ENCODE measurements at regions not wholly inside any gene's neighbourhood (a gene's known extent, or its start where the extent isn't known, plus 50 kb on each side); places are given as distances from the start of the nearest gene placed in this dataset.
"Not testable (repeated sequence)": the region's sequence is repeated elsewhere in the genome, so short reads cannot be mapped to it uniquely, and the experiment has no call there.

- FAIRE-seq (no peak), DNase-seq (ENCODE audit: insufficient read length, low spot score) (no peak)
- no peak for TF ChIP-seq CTCF (IDR thresholded peaks at IDR 0.05; ENCODE audit: insufficient read depth, missing control alignments)
Measured at GRCh38 chr17:73911726-73912372, 267.6 kb upstream of the SDK2 start.

- FAIRE-seq (no peak), DNase-seq (ENCODE audit: insufficient read length, low spot score) (no peak)
- TF ChIP-seq CTCF (IDR thresholded peaks at IDR 0.05; ENCODE audit: insufficient read depth, missing control alignments), result no peak
Measured at GRCh38 chr17:73912373-73912746, 268.1 kb upstream of the SDK2 start.

DNA sequence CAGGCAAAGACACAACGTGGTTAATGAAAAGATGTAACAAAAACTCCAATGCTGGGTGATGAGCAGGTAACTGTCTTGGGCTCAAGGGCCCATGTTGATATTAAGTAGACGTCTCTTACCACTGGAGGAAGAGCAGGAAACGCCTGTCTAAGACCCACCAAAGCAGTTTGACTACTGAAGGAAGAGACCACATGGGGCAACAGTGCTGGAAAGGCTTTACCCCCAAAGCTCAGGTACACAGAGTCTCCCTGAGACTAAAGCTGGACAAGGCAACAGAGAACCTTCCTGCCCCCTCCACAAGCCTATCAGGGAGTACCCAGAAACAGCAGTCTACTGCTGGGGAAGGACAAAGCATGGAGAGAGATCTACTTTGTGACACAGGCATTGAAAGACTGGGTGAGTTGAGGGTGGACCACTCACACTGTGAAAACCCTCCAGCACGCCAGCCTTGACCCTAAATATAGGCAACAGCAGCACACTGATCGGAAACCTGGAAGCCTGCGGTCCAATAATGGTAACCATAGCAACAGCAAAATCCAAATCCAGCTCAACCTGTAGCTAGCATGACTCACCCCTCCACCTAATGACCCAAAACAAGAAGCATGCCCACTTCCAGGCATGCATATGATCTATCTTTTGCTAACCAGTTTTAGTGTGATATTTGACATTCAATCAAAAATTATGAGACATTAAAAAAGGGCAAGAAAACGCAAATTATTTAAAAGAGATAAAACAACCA, 270.5 kb upstream of the SDK2 start:
- no peak for FAIRE-seq
- TF ChIP-seq CTCF (IDR thresholded peaks at IDR 0.05; ENCODE audit: insufficient read depth, missing control alignments), result no peak
- no peak for DNase-seq (ENCODE audit: insufficient read length, low spot score)

- not testable (repeated sequence) for FAIRE-seq
Measured at GRCh38 chr17:73919033-73919432, 274.8 kb upstream of the SDK2 start.

DNA sequence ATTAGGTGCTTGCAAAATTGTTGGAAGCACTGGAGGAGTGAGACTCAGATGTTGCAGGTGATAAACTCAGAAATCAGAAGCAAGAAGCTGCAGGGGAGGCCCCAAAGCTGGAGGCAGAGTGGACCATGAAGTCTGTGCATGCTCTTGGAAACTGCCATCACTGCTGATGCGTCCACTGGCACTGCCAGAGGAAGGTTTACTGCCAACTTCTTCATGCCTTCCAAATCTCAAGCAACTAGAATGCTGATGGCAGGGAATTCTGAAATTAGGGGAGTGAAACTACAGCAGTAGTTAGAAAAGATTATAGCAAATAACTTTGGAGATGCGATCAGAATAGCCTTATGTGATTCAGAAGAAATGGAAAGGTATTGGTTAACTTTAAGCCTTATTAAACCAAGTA, 277.1 kb upstream of the SDK2 start:
- DNase-seq (ENCODE audit: insufficient read length, low spot score), result no peak
- no peak for TF ChIP-seq CTCF (IDR thresholded peaks at IDR 0.05; ENCODE audit: insufficient read depth, missing control alignments)
- FAIRE-seq, result no peak

More at GRCh38 chr17:73919033-73919432, 274.8 kb upstream of the SDK2 start:
- not testable (repeated sequence) for DNase-seq (ENCODE audit: insufficient read length, low spot score)

DNA sequence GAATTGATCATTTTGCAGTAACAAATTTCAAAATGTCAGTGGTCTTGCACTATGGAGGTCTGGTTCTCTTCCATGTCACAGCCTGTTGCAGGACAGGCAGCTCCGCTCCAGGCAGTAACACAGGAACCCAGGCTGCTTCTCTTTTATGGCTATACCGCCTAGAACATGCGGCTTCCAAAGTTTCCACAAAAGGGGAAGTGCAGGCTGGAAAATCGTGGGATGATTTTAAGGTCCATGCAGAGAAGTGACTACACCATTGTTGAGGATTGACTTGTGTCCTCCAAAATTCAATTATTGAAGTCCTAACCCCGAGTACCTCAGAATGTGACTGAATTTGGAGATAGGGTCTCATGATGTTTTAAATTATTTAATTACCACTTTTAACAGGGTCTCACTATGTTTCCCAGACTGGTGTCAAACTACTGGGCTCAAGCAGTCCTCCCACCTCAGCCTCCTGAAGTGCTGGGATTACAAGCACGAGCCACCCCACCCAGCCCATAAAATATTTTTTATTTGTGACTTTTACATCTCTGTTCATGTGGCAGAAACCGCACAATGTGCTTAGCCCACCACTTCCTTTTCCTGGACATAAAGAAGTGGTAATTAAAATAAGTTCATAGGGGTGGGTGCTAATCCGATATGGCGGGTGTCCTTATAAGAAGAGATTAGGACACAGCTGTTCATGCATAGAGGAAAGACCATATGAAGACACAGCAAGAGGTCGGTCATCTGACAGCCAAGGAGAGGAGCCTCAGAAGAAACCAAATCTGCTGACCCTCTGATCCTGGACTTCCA, 279.2 kb upstream of the RPL38 start:
- TF ChIP-seq CTCF (IDR thresholded peaks at IDR 0.05; ENCODE audit: insufficient read depth, missing control alignments), result no peak
- FAIRE-seq (no peak), DNase-seq (ENCODE audit: insufficient read length, low spot score) (no peak)

DNA sequence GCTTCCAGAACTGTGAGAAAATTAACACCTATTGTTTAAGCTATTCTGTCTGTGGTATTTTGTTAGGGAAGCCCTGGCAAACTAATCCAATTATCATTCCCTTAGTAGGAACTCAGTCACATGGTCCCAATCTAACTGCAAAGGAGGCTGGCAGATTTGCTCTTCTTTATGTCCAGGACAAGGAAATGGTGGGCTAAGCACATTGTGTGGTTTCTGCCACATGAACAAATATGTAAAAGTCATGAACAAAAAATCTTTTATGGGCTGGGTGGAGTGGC, 278.6 kb upstream of the RPL38 start:
- FAIRE-seq, result no peak

More for the DNA sequence above, 278.6 kb upstream of the RPL38 start:
- DNase-seq (ENCODE audit: insufficient read length, low spot score), result no peak
- no peak for TF ChIP-seq CTCF (IDR thresholded peaks at IDR 0.05; ENCODE audit: insufficient read depth, missing control alignments)
